ENCODE measurements at regions not wholly inside any gene's neighbourhood (a gene's known extent, or its start where the extent isn't known, plus 50 kb on each side); places are given as distances from the start of the nearest gene placed in this dataset.

GRCh38 chr4:31678356-31678755, 958.2 kb downstream of the PCDH7 start:
- Histone ChIP-seq H3K27me3 (no peaks in the 10 kb centered on the region), H3K9me3 (no peaks in the 10 kb centered on the region), H3K27ac (no peak overlapping the region), H3K4me1 (no peaks in the 10 kb centered on the region), H3K4me3 (no peak overlapping the region), H3K36me3 (no peaks in the 10 kb centered on the region)
- DNase-seq (no peak), ATAC-seq (no peak)
- no peak for TF ChIP-seq CTCF (IDR thresholded peaks at IDR 0.05)
- intact Hi-C loops (cut with DNase I) = no loop called here

- no peak for TF ChIP-seq CTCF (IDR thresholded peaks at IDR 0.05)
- H3K36me3 ChIP-seq = no peaks in the 10 kb centered on the region
- H3K4me3 ChIP-seq = no peak overlapping the region
- intact Hi-C loops (cut with DNase I) = no loop called here
- ATAC-seq (no peak), DNase-seq (no peak)
- H3K4me1 ChIP-seq = no peaks in the 10 kb centered on the region
- no peaks in the 10 kb centered on the region for H3K9me3 ChIP-seq
- no peaks in the 10 kb centered on the region for H3K27me3 ChIP-seq
- H3K27ac ChIP-seq = no peak overlapping the region
Observed at GRCh38 chr4:31682796-31683195, 962.6 kb downstream of the PCDH7 start.

DNA sequence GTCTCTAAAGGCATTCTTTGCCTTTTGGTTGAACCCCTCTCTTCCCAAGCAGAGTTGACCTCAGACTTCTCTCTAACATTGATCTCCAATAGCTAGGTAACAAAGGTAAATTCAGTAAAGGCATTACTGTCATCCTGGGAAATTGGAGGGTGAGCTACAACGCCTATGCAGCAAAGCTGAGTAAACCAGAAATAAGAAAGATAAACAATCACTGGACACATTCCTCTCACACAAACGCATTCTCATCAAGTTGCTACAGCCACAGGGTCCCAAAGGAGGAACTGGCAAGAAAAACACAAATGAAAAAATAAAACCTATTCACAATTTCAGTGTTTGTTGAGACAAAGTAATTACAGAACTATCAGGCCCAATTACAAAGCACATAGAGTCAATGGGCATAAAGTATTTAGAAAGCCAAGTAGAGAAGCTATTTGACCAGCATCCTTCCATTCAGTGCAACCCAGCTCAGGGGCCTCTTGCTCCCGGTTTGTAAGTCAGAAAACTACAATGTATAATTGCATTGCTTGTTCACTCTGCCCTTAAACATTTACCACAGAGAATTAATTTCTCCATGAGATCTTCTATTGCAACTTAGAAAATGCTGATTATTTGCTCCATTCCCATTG, 967.7 kb downstream of the PCDH7 start:
- Histone ChIP-seq H3K27ac (no peak overlapping the region), H3K4me1 (no peaks in the 10 kb centered on the region), H3K9me3 (no peaks in the 10 kb centered on the region), H3K4me3 (no peak overlapping the region), H3K27me3 (no peaks in the 10 kb centered on the region), H3K36me3 (no peaks in the 10 kb centered on the region)
- TF ChIP-seq CTCF (IDR thresholded peaks at IDR 0.05) = no peak
- ATAC-seq (no peak), DNase-seq (no peak)
- intact Hi-C loops (cut with DNase I) = no loop called here

- no peak for ATAC-seq
- Histone ChIP-seq H3K27me3 (no peaks in the 10 kb centered on the region), H3K4me1 (no peaks in the 10 kb centered on the region), H3K36me3 (no peaks in the 10 kb centered on the region), H3K4me3 (no peak overlapping the region), H3K27ac (no peak overlapping the region), H3K9me3 (no peaks in the 10 kb centered on the region)
- intact Hi-C loops (cut with DNase I) = no loop called here
- no peak for DNase-seq
- peak; percentile 10 for TF ChIP-seq CTCF (IDR thresholded peaks at IDR 0.05)
Observed at GRCh38 chr4:31692399-31692940, 972.3 kb downstream of the PCDH7 start.

- DNase-seq (no peak), ATAC-seq (no peak)
- Histone ChIP-seq H3K9me3 (no peaks in the 10 kb centered on the region), H3K36me3 (no peaks in the 10 kb centered on the region), H3K4me3 (no peak overlapping the region), H3K27me3 (no peaks in the 10 kb centered on the region), H3K4me1 (no peaks in the 10 kb centered on the region), H3K27ac (no peak overlapping the region)
- no peak for TF ChIP-seq CTCF (IDR thresholded peaks at IDR 0.05)
- intact Hi-C loops (cut with DNase I) = no loop called here
Observed at GRCh38 chr4:31701256-31701655, 981.1 kb downstream of the PCDH7 start.

DNA sequence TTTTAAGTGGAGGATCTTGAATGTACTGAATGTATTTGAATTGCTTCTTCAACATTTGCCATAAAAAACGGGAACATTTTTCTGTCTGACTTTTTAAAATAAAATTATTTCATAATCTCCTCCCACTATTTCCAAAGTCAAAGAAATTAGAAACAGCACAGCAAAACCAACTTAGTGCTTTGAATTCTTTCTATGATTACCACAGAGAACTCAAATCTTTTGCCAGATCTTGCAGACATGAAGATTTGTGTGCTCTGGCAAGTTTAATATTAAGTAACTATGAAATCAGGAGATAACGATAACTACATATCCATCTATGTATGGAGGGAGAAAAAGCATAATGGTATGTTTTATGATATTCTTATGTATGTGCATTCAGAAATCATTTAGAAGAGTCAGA, 982.2 kb downstream of the PCDH7 start:
- no peaks in the 10 kb centered on the region for H3K9me3 ChIP-seq
- TF ChIP-seq CTCF (IDR thresholded peaks at IDR 0.05) = no peak
- no peaks in the 10 kb centered on the region for H3K27me3 ChIP-seq
- no peak overlapping the region for H3K27ac ChIP-seq
- intact Hi-C loops (cut with DNase I) = no loop called here
- ATAC-seq = no peak
- H3K36me3 ChIP-seq = no peaks in the 10 kb centered on the region
- H3K4me3 ChIP-seq = no peak overlapping the region
- no peak for DNase-seq
- no peaks in the 10 kb centered on the region for H3K4me1 ChIP-seq
